Hepatocyte (in vitro differentiated cells): ENCODE measurements at regions not wholly inside any gene's neighbourhood (a gene's known extent, or its start where the extent isn't known, plus 50 kb on each side); places are given as distances from the start of the nearest gene placed in this dataset.

Experiments used
- EZH2 ChIP-seq: fragments of 200-600 bp; sonication (generic); IDR thresholded peaks from 2 replicates; pipeline ENCODE4 v1.6.1; 2016; ENCODE audit warnings: antibody characterized with exemption, mild to moderate bottlenecking, borderline replicate concordance
- EZH2phosphoT487 ChIP-seq: fragments of 200-600 bp; sonication (generic); IDR thresholded peaks from one replicate; pipeline ENCODE4 v1.6.1; 2018; ENCODE audit warnings: antibody characterized with exemption, mild to moderate bottlenecking, low read depth, moderate library complexity; ENCODE audit not compliant: unreplicated experiment, severe bottlenecking
- TF ChIP-seq, protein P1 (sequence below): fragments of 200-600 bp; sonication (generic); IDR thresholded peaks from 2 replicates; pipeline ENCODE4 v1.5.1; 2016; ENCODE audit warnings: antibody characterized with exemption, mild to moderate bottlenecking; ENCODE audit not compliant: poor library complexity

DNA sequence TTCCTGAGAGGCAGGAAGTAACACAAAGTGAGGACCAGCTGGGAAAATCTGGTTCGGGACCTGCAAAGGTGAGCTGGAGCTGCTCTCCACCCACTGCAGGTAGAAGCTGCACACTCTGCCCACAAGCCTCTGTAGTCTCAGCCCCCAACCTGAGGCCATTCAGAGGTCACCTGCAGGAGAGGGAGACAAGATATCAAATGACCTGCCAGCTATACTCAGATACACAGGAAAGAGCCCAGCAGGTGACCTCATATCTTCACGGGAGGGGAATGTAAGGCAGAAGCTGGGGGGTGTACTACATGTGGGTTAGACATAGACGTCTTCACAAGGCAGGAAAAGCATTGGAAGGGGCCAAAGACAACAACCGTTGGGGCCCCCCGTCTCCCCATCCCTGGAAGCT, 86.1 kb downstream of the APIP start:
- TF ChIP-seq, protein P1, sequence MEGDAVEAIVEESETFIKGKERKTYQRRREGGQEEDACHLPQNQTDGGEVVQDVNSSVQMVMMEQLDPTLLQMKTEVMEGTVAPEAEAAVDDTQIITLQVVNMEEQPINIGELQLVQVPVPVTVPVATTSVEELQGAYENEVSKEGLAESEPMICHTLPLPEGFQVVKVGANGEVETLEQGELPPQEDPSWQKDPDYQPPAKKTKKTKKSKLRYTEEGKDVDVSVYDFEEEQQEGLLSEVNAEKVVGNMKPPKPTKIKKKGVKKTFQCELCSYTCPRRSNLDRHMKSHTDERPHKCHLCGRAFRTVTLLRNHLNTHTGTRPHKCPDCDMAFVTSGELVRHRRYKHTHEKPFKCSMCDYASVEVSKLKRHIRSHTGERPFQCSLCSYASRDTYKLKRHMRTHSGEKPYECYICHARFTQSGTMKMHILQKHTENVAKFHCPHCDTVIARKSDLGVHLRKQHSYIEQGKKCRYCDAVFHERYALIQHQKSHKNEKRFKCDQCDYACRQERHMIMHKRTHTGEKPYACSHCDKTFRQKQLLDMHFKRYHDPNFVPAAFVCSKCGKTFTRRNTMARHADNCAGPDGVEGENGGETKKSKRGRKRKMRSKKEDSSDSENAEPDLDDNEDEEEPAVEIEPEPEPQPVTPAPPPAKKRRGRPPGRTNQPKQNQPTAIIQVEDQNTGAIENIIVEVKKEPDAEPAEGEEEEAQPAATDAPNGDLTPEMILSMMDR, result no peak
- TF ChIP-seq EZH2 (no peak), EZH2phosphoT487 (no peak)
